Activated CD4-positive, alpha-beta T cell treated with anti-CD3 and anti-CD28 coated beads, Interleukin-2, amount 50 U/mL, for 24 hours (primary cell): ENCODE measurements at regions not wholly inside any gene's neighbourhood (a gene's known extent, or its start where the extent isn't known, plus 50 kb on each side); places are given as distances from the start of the nearest gene placed in this dataset.

Experiments used
- DNase-seq, 2 donors: peaks; one replicate each; pipeline ENCODE4 v3.0.0-alpha.2; 2020; ENCODE audit warnings: low read depth in 1 of 2, low spot score in 1 of 2

- no peak for DNase-seq
Observed at GRCh38 chr13:44118881-44119280, 239.2 kb downstream of the LACC1 start.

- DNase-seq = no peak
Observed at GRCh38 chr13:44120043-44120442, 240.3 kb downstream of the LACC1 start.

- DNase-seq = no peak
Observed at GRCh38 chr13:44120849-44121755, 241.4 kb downstream of the LACC1 start.

- DNase-seq = no peak
Observed at GRCh38 chr13:44124352-44124751, 244.6 kb downstream of the LACC1 start.

GRCh38 chr13:44125943-44126469 lies 246.3 kb downstream of the LACC1 start:
- DNase-seq = no peak

- no peak for DNase-seq
Observed at GRCh38 chr13:44128552-44129001, 245.0 kb upstream of the SERP2 start.

- DNase-seq = no peak
Observed at GRCh38 chr13:44129418-44129817, 244.2 kb upstream of the SERP2 start.

- no peak for DNase-seq
Observed at GRCh38 chr13:44131069-44131614, 242.5 kb upstream of the SERP2 start.

GRCh38 chr13:44132710-44133109 lies 240.9 kb upstream of the SERP2 start:
- DNase-seq = no peak

GRCh38 chr13:44133626-44134025 lies 240.0 kb upstream of the SERP2 start:
- DNase-seq = no peak

GRCh38 chr13:44135566-44135965 lies 238.1 kb upstream of the SERP2 start:
- DNase-seq = no peak

- DNase-seq = no peak
Observed at GRCh38 chr13:44136696-44137268, 236.8 kb upstream of the SERP2 start.

GRCh38 chr13:44137466-44137865 lies 236.2 kb upstream of the SERP2 start:
- DNase-seq = no peak

- no peak for DNase-seq
Observed at GRCh38 chr13:44140146-44140545, 233.5 kb upstream of the SERP2 start.

GRCh38 chr13:44140888-44141724 lies 232.5 kb upstream of the SERP2 start:
- no peak for DNase-seq

- DNase-seq = peak; percentile 87 to 90
Observed at GRCh38 chr13:44141725-44142539, 231.7 kb upstream of the SERP2 start.

- DNase-seq = no peak
Observed at GRCh38 chr13:44142540-44142867, 231.1 kb upstream of the SERP2 start.

- no peak for DNase-seq
Observed at GRCh38 chr13:44142941-44143665, 230.5 kb upstream of the SERP2 start.

GRCh38 chr13:44146138-44146537 lies 227.5 kb upstream of the SERP2 start:
- no peak for DNase-seq

- no peak for DNase-seq
Observed at GRCh38 chr13:44147233-44147632, 226.4 kb upstream of the SERP2 start.
